ENCODE measurements at regions not wholly inside any gene's neighbourhood (a gene's known extent, or its start where the extent isn't known, plus 50 kb on each side); places are given as distances from the start of the nearest gene placed in this dataset.

GRCh38 chr2:52135235-52135634 is 1103.3 kb upstream of the NRXN1 start:
- TF ChIP-seq EZH2 (IDR thresholded peaks at IDR 0.05; ENCODE audit: low read depth, unreplicated experiment) (no peak), REST (IDR thresholded peaks at IDR 0.05; ENCODE audit: unreplicated experiment) (no peak), CREB1 (CRISPR knock-in tag; IDR thresholded peaks at IDR 0.05; ENCODE audit: low read depth) (no peak)
- TF ChIP-seq, protein P1, sequence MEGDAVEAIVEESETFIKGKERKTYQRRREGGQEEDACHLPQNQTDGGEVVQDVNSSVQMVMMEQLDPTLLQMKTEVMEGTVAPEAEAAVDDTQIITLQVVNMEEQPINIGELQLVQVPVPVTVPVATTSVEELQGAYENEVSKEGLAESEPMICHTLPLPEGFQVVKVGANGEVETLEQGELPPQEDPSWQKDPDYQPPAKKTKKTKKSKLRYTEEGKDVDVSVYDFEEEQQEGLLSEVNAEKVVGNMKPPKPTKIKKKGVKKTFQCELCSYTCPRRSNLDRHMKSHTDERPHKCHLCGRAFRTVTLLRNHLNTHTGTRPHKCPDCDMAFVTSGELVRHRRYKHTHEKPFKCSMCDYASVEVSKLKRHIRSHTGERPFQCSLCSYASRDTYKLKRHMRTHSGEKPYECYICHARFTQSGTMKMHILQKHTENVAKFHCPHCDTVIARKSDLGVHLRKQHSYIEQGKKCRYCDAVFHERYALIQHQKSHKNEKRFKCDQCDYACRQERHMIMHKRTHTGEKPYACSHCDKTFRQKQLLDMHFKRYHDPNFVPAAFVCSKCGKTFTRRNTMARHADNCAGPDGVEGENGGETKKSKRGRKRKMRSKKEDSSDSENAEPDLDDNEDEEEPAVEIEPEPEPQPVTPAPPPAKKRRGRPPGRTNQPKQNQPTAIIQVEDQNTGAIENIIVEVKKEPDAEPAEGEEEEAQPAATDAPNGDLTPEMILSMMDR (conservative IDR thresholded peaks at IDR 0.05; ENCODE audit: low read depth in 2 of 2), result no peak

Measured in GM23338 (cell line).